ENCODE measurements at regions not wholly inside any gene's neighbourhood (a gene's known extent, or its start where the extent isn't known, plus 50 kb on each side); places are given as distances from the start of the nearest gene placed in this dataset.

DNA sequence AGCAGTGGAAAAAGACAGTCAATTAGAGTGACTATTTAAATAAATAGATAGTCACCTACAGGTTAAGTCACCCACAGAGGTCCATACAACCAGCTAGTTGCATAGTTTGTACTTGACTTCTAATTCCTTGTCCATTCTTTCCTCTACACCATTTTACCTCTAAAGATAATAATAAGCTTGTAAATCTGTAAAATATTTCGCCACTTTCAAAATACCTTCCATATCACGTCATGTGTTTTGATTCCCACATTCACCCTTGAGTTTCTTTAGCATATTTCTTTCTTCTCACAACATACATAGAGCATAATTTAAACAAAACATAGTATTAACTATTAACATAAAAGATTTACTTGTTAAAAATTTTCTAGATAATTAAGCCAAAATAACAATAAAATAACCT lies 689.6 kb downstream of the MECOM start:
- no peak overlapping the region for H3K4me3 ChIP-seq (ENCODE audit: low read length)
- H3K79me2 ChIP-seq (replicated peaks; ENCODE audit: insufficient read depth, low read length): no peaks in the 10 kb centered on the region
- no peaks in the 10 kb centered on the region for H3K9me2 ChIP-seq (ENCODE audit: insufficient read depth, low read length)
- H3K4me2 ChIP-seq (ENCODE audit: low read length): no peak overlapping the region
- H3K36me3 ChIP-seq (ENCODE audit: insufficient read depth, low read length): no peaks in the 10 kb centered on the region
- H4K20me1 ChIP-seq (ENCODE audit: insufficient read depth): no peaks in the 10 kb centered on the region
- H3K27ac ChIP-seq (ENCODE audit: low read length): no peak overlapping the region
- H3F3A ChIP-seq (ENCODE audit: insufficient read depth, low read length, poor library complexity, severe bottlenecking): no peaks in the 10 kb centered on the region
- H2AFZ ChIP-seq (ENCODE audit: low read depth, low read length): no peak overlapping the region
- H3K9me3 ChIP-seq (ENCODE audit: low read length): no peaks in the 10 kb centered on the region
- TF ChIP-seq TAF1 (IDR thresholded peaks at IDR 0.05; ENCODE audit: low read depth): no peak
- TF ChIP-seq EZH2 (IDR thresholded peaks at IDR 0.05; ENCODE audit: borderline replicate concordance, insufficient read depth, low read length, poor library complexity, severe bottlenecking): no peak
- TF ChIP-seq POLR2AphosphoS5 (IDR thresholded peaks at IDR 0.05): no peak
- no peak for TF ChIP-seq EP300 (conservative IDR thresholded peaks at IDR 0.05; ENCODE audit: poor library complexity, severe bottlenecking)
- no peak for TF ChIP-seq RAD21 (conservative IDR thresholded peaks at IDR 0.05)
- TF ChIP-seq CTCF (IDR thresholded peaks at IDR 0.05; ENCODE audit: poor library complexity, severe bottlenecking): no peak
- TF ChIP-seq, protein P1, sequence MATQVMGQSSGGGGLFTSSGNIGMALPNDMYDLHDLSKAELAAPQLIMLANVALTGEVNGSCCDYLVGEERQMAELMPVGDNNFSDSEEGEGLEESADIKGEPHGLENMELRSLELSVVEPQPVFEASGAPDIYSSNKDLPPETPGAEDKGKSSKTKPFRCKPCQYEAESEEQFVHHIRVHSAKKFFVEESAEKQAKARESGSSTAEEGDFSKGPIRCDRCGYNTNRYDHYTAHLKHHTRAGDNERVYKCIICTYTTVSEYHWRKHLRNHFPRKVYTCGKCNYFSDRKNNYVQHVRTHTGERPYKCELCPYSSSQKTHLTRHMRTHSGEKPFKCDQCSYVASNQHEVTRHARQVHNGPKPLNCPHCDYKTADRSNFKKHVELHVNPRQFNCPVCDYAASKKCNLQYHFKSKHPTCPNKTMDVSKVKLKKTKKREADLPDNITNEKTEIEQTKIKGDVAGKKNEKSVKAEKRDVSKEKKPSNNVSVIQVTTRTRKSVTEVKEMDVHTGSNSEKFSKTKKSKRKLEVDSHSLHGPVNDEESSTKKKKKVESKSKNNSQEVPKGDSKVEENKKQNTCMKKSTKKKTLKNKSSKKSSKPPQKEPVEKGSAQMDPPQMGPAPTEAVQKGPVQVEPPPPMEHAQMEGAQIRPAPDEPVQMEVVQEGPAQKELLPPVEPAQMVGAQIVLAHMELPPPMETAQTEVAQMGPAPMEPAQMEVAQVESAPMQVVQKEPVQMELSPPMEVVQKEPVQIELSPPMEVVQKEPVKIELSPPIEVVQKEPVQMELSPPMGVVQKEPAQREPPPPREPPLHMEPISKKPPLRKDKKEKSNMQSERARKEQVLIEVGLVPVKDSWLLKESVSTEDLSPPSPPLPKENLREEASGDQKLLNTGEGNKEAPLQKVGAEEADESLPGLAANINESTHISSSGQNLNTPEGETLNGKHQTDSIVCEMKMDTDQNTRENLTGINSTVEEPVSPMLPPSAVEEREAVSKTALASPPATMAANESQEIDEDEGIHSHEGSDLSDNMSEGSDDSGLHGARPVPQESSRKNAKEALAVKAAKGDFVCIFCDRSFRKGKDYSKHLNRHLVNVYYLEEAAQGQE (IDR thresholded peaks at IDR 0.05; ENCODE audit: borderline replicate concordance): no peak
- TF ChIP-seq SMC3 (conservative IDR thresholded peaks at IDR 0.05; ENCODE audit: poor library complexity): no peak
- no peak for TF ChIP-seq MXI1 (conservative IDR thresholded peaks at IDR 0.05; ENCODE audit: poor library complexity, severe bottlenecking)
- no peak overlapping the region for H3K9ac ChIP-seq (ENCODE audit: low read length)
- H3K27me3 ChIP-seq (ENCODE audit: insufficient read depth, low read depth, low read length): no peaks in the 10 kb centered on the region

DNA sequence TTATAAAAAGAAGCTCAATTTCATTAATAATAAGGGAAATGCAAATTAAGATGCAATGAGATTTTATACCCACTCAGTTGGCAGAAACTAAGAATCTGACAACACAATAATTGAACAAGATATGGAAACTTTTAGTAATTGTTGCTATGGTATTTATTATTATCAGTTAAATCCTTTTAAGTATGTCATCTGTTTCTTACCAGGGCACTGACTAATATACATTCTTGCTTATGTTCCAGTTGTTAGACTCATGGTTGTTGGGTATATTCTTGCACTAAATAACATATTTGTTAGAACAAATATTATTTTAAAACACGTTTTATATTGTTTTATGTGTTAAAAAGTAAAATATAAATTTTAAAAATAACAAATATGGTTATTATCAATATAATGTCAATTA lies 690.3 kb downstream of the MECOM start:
- Histone ChIP-seq H3K9ac (ENCODE audit: low read length) (no peak overlapping the region), H3K27me3 (ENCODE audit: insufficient read depth, low read depth, low read length) (no peaks in the 10 kb centered on the region), H3K4me2 (ENCODE audit: low read length) (no peak overlapping the region), H3K36me3 (ENCODE audit: insufficient read depth, low read length) (no peaks in the 10 kb centered on the region), H3K27ac (ENCODE audit: low read length) (no peak overlapping the region), H3K9me2 (ENCODE audit: insufficient read depth, low read length) (no peaks in the 10 kb centered on the region), H3K4me3 (ENCODE audit: low read length) (no peak overlapping the region), H3K79me2 (replicated peaks; ENCODE audit: insufficient read depth, low read length) (no peaks in the 10 kb centered on the region), H2AFZ (ENCODE audit: low read depth, low read length) (no peak overlapping the region), H3F3A (ENCODE audit: insufficient read depth, low read length, poor library complexity, severe bottlenecking) (no peaks in the 10 kb centered on the region), H4K20me1 (ENCODE audit: insufficient read depth) (no peaks in the 10 kb centered on the region), H3K9me3 (ENCODE audit: low read length) (no peaks in the 10 kb centered on the region)
- TF ChIP-seq POLR2AphosphoS5 (IDR thresholded peaks at IDR 0.05) (no peak), RAD21 (conservative IDR thresholded peaks at IDR 0.05) (no peak), SMC3 (conservative IDR thresholded peaks at IDR 0.05; ENCODE audit: poor library complexity) (no peak), MXI1 (conservative IDR thresholded peaks at IDR 0.05; ENCODE audit: poor library complexity, severe bottlenecking) (no peak), EZH2 (IDR thresholded peaks at IDR 0.05; ENCODE audit: borderline replicate concordance, insufficient read depth, low read length, poor library complexity, severe bottlenecking) (no peak), EP300 (conservative IDR thresholded peaks at IDR 0.05; ENCODE audit: poor library complexity, severe bottlenecking) (no peak), TAF1 (IDR thresholded peaks at IDR 0.05; ENCODE audit: low read depth) (no peak), CTCF (IDR thresholded peaks at IDR 0.05; ENCODE audit: poor library complexity, severe bottlenecking) (no peak)
- TF ChIP-seq, protein P1 (IDR thresholded peaks at IDR 0.05; ENCODE audit: borderline replicate concordance): no peak
